ENCODE measurements at regions not wholly inside any gene's neighbourhood (a gene's known extent, or its start where the extent isn't known, plus 50 kb on each side); places are given as distances from the start of the nearest gene placed in this dataset.
"Not testable (repeated sequence)": the region's sequence is repeated elsewhere in the genome, so short reads cannot be mapped to it uniquely, and the experiment has no call there.

GRCh38 chrX:1779626-1780025 lies 164.8 kb downstream of the ASMT start:
- no peak for DNase-seq

- no peak for DNase-seq
These were observed 166.9 kb downstream of the ASMT start for GRCh38 chrX:1781766-1782165.

- no peak for DNase-seq
These were observed 169.9 kb downstream of the ASMT start for GRCh38 chrX:1784773-1785172.

GRCh38 chrX:1788300-1788911 lies 173.5 kb downstream of the ASMT start:
- DNase-seq = no peak

GRCh38 chrX:1792636-1793035 lies 177.8 kb downstream of the ASMT start:
- no peak for DNase-seq

GRCh38 chrX:1794586-1794985 lies 179.7 kb downstream of the ASMT start:
- DNase-seq = no peak

GRCh38 chrX:1802912-1803311 lies 188.1 kb downstream of the ASMT start:
- no peak for DNase-seq

- DNase-seq = no peak
These were observed 188.9 kb downstream of the ASMT start for GRCh38 chrX:1803741-1804140.

- DNase-seq = no peak
These were observed 192.5 kb downstream of the ASMT start for GRCh38 chrX:1807301-1807731.

GRCh38 chrX:1809581-1809980 lies 194.7 kb downstream of the ASMT start:
- no peak for DNase-seq

GRCh38 chrX:1813809-1814208 lies 198.9 kb downstream of the ASMT start:
- no peak for DNase-seq

- no peak for DNase-seq
These were observed 200.8 kb downstream of the ASMT start for GRCh38 chrX:1815456-1816175.

- not testable (repeated sequence) for DNase-seq
These were observed 201.6 kb downstream of the ASMT start for GRCh38 chrX:1816387-1816982.

GRCh38 chrX:1821846-1822245 lies 207.0 kb downstream of the ASMT start:
- DNase-seq = no peak

- no peak for DNase-seq
These were observed 210.0 kb downstream of the ASMT start for GRCh38 chrX:1824855-1825254.

- DNase-seq = no peak
These were observed 218.9 kb downstream of the ASMT start for GRCh38 chrX:1833656-1834360.

- no peak for DNase-seq
These were observed 220.2 kb downstream of the ASMT start for GRCh38 chrX:1835056-1835455.

GRCh38 chrX:1836683-1837082 lies 221.8 kb downstream of the ASMT start:
- no peak for DNase-seq

GRCh38 chrX:1841746-1842145 lies 226.9 kb downstream of the ASMT start:
- no peak for DNase-seq

GRCh38 chrX:1847000-1847399 lies 232.1 kb downstream of the ASMT start:
- not testable (repeated sequence) for DNase-seq

- DNase-seq = not testable (repeated sequence)
These were observed 232.9 kb downstream of the ASMT start for GRCh38 chrX:1847790-1848189.

GRCh38 chrX:1851527-1851926 lies 236.7 kb downstream of the ASMT start:
- no peak for DNase-seq

- DNase-seq = no peak
These were observed 237.2 kb downstream of the ASMT start for GRCh38 chrX:1852082-1852481.

- DNase-seq = no peak
These were observed 238.6 kb downstream of the ASMT start for GRCh38 chrX:1853447-1853846.
